ENCODE measurements at regions not wholly inside any gene's neighbourhood (a gene's known extent, or its start where the extent isn't known, plus 50 kb on each side); places are given as distances from the start of the nearest gene placed in this dataset.

- TF ChIP-seq CHD7 (IDR thresholded peaks at IDR 0.05; ENCODE audit: insufficient replicate concordance, low read length) (no peak), CEBPB (IDR thresholded peaks at IDR 0.05; ENCODE audit: low read depth, low read length) (no peak), BCL11A (IDR thresholded peaks at IDR 0.05; ENCODE audit: low read depth in 2 of 2, low read length in 2 of 2) (no peak), GTF2F1 (IDR thresholded peaks at IDR 0.05; ENCODE audit: borderline replicate concordance, low read depth, low read length) (no peak), POU5F1 (IDR thresholded peaks at IDR 0.05; ENCODE audit: low read depth, low read length) (no peak), CREB1 (IDR thresholded peaks at IDR 0.05) (no peak), MAFK (IDR thresholded peaks at IDR 0.05; ENCODE audit: low read depth, low read length) (no peak)
These were observed 122.5 kb upstream of the TAB2 start (continued) for GRCh38 chr6:149194820-149195558.

All from H1 (cell line).